ENCODE measurements at regions not wholly inside any gene's neighbourhood (a gene's known extent, or its start where the extent isn't known, plus 50 kb on each side); places are given as distances from the start of the nearest gene placed in this dataset.

- Histone ChIP-seq H3K27me3 (no peaks in the 10 kb centered on the region), H3K36me3 (no peaks in the 10 kb centered on the region), H3K4me1 (no peaks in the 10 kb centered on the region), H3K9me3 (peaks cover 0 to 10% (median 0%) of the 10 kb centered on the region in 4 donors), H3K27ac (no peak overlapping the region), H3K4me3 (no peak overlapping the region)
- peak in 1 of 5 experiments; percentile 20 for TF ChIP-seq CTCF (IDR thresholded peaks at IDR 0.05)
- TF ChIP-seq EP300 (IDR thresholded peaks at IDR 0.05) = no peak
- TF ChIP-seq POLR2A (IDR thresholded peaks at IDR 0.05) = no peak
- no peak for DNase-seq (ENCODE audit: low spot score in 2 of 2)
- 33 to 58% methylated on average over 1 of the region's 1 CpG for WGBS, 2 donors
These were observed 433.7 kb downstream of the MAFB start for GRCh38 chr20:40255365-40255764.

- H3K27ac ChIP-seq = no peak overlapping the region
- no peak for DNase-seq (ENCODE audit: low spot score in 2 of 2)
These were observed 434.8 kb downstream of the MAFB start for GRCh38 chr20:40254023-40254772.

GRCh38 chr20:40251284-40251932 is 437.6 kb downstream of the MAFB start:
- peak in 1 of 2 donors; percentile 30 for DNase-seq (ENCODE audit: low spot score in 2 of 2)

More at GRCh38 chr20:40254023-40254772, 434.8 kb downstream of the MAFB start:
- Histone ChIP-seq H3K27me3 (no peaks in the 10 kb centered on the region), H3K4me3 (no peak overlapping the region), H3K4me1 (no peaks in the 10 kb centered on the region), H3K36me3 (no peaks in the 10 kb centered on the region), H3K9me3 (peaks cover 0 to 10% (median 0%) of the 10 kb centered on the region in 4 donors)
- TF ChIP-seq CTCF (IDR thresholded peaks at IDR 0.05) (no peak), POLR2A (IDR thresholded peaks at IDR 0.05) (no peak), EP300 (IDR thresholded peaks at IDR 0.05) (no peak)
- WGBS, 2 donors = 67 to 76% methylated on average over 6 of the region's 6 CpGs

GRCh38 chr20:40249805-40250204 is 439.2 kb downstream of the MAFB start:
- peaks cover 0 to 10% (median 0%) of the 10 kb centered on the region in 4 donors for H3K9me3 ChIP-seq

More at GRCh38 chr20:40251284-40251932, 437.6 kb downstream of the MAFB start:
- peaks cover 0 to 10% (median 0%) of the 10 kb centered on the region in 4 donors for H3K9me3 ChIP-seq
- TF ChIP-seq EP300 (IDR thresholded peaks at IDR 0.05) (no peak), POLR2A (IDR thresholded peaks at IDR 0.05) (no peak), CTCF (IDR thresholded peaks at IDR 0.05) (no peak)
- 72 to 73% methylated on average over 8 to 9 of the region's 9 CpGs for WGBS, 2 donors
- no peak overlapping the region for H3K4me3 ChIP-seq
- H3K27ac ChIP-seq = no peak overlapping the region
- no peaks in the 10 kb centered on the region for H3K36me3 ChIP-seq
- no peaks in the 10 kb centered on the region for H3K27me3 ChIP-seq
- H3K4me1 ChIP-seq = no peaks in the 10 kb centered on the region

More at GRCh38 chr20:40249805-40250204, 439.2 kb downstream of the MAFB start:
- no peak overlapping the region for H3K4me3 ChIP-seq
- no peak overlapping the region for H3K27ac ChIP-seq
- TF ChIP-seq CTCF (IDR thresholded peaks at IDR 0.05) (no peak), POLR2A (IDR thresholded peaks at IDR 0.05) (no peak), EP300 (IDR thresholded peaks at IDR 0.05) (no peak)
- DNase-seq (ENCODE audit: low spot score in 2 of 2) = no peak
- no peaks in the 10 kb centered on the region for H3K27me3 ChIP-seq
- WGBS, 2 donors = 83 to 87% methylated on average over 3 of the region's 3 CpGs
- no peaks in the 10 kb centered on the region for H3K36me3 ChIP-seq
- no peaks in the 10 kb centered on the region for H3K4me1 ChIP-seq

Measured in tibial nerve (tissue), 4 donors.